ENCODE measurements at regions not wholly inside any gene's neighbourhood (a gene's known extent, or its start where the extent isn't known, plus 50 kb on each side); places are given as distances from the start of the nearest gene placed in this dataset.
"Not testable (repeated sequence)": the region's sequence is repeated elsewhere in the genome, so short reads cannot be mapped to it uniquely, and the experiment has no call there.

DNA sequence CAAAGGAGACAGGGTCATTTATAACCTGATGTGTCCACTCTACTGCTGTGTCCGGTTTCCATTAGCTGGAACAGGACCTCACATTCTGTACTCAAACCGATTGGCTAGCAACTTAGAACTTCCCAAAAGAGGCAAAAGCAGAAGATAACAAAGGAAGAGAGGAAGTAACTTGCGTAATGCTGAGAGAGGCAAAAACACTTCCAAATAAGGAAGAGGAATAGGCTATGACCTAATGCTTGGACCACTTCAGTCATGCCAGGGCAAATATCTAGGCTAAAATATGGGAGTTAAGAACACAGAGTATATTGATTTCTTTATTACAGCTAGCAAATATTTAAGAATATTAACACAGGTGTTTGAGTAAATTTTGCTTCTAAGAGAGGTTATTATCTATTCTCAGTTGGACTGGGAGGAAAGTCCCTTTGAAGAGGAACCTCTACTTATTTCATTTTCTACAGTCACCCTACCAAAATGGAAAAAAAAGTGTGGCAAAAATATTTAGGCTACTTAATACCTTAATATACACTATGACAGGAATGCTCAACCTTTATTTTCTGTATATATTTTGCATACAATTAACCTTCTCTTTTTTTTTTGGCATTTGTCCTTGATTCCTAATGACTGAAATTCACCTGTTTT lies 499.8 kb upstream of the CHORDC1 start:
- DNase-seq: peak; percentile 20

DNA sequence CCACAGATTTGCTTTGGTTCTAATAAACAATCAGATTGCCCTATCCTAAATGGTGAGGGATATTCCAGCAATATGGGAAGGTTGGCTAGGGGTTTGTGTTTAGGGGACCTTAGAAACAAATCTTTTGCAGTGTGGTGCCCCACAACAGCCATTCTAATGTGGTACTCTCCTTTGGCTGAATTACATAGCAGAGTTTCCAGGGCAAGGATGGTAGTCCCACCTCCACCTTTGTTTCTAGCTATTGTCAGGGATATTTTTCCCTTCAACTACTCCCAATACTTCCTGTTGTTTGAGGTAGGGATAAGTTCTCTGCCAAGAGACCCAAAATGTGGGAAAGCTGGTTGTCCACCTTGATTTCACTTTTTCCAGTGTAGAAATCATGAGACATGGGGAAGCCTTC lies 494.7 kb upstream of the CHORDC1 start:
- DNase-seq: no peak

DNA sequence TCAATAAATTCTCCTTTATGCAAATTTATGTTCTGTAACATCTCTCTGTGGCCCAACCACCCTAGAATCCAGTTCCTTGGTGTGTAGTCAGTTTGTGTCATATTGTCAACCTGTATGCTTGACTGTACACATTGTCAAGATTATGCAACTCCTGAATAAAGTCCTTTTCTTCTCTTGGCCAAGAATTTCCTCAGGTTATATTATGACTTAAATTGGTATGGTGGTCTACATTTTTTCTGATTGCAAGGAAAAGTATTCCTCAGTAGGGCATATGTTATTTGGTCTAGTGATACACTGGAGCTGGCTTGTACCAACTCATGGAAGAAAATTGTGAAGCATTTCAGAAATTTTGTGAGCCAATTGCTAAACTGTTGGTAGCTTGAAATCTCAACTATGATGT lies 482.8 kb upstream of the CHORDC1 start:
- no peak for DNase-seq

DNA sequence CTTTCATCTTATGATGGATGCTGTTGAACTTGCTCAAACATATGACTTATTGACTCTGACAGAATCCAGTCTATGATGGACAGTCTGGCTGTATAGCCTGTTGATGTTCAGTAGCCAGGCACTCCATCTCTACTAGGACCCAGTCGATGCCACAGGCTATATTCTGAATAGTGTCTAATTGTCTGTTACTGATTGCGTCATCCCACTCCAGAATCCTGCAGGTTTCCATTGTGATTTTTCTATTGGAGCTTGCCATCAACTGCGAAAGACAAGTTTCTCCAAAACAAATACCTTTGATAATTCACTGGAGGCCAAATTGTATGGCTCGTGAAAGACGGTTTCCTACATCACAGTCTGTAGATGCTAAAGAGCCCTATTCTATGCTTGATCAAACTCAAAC lies 481.7 kb upstream of the CHORDC1 start:
- DNase-seq: no peak

DNA sequence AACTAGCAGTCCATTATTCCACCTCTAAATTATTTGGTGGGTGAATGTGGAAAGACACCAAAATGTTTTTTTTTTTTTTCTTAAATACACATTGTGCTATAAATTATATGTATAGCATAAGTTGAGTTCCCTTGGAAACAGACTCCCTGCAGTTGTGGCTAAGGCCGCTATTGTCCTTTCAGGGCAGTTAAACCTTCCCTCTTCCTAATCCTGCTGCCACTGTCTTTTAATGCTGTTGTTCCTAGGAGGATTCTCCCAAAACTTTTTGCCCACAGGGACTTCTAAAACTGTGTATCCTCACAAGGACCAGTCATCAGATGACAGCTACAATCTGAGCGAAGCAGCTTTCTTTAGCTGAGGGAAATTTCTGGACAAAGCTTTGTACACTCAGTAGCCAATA lies 478.9 kb upstream of the CHORDC1 start:
- DNase-seq: no peak

DNA sequence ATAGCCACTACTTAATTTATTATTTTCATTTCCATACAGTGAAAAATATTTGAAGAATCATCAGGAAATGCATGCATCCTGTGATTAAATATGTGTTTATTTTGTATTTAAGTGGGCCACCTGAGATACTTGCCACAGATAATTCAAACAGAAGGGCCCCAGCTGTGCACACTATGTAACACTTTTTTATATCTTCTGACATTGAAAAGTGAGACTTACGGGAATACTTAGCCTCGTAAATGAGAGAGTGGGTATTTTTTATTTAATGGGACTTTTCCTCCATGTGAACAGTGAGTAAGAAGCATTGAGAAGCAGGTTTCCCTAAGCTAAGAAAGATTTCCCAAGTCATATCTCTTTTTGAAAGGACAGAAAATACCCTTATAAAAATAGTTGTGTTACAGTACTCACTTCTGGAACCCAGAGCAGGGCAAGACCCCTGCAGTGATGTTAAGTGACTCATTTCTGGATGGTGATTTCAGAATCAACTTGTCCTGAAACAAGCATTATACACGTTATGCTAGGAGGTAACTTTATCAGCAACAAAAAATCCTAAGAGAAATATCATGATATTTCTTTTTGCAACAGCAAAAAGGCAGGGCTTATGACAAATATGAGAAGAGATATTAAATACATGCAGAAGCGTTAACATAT lies 478.1 kb upstream of the CHORDC1 start:
- no peak for DNase-seq

DNA sequence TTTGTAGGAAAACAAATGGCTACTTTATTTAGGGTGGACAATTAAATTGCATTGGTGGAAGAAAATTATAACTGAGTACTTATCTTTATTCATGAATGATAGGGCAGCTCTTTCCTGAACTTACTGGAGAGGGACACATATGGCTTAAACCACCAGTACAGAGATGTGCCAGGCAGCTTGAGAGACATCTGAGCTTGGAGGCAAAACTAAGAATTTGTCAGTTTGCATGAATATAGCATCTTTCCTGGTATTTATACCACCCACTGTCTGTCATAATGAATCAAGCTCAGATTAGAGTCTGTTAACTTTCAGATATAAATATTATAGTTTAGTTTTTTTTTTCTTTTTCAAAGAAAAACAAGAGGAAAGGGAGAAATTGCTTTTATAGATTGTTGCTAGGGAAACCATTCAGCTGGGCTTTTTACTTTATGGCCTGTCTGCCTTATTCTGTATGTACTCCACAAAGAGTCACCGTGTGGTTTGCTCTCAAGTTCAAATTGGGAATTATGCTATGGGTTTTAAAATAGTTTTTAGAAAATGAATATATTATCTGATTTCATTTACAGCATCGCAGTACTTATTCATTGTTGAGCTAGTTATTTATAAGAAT lies 477.0 kb upstream of the CHORDC1 start:
- DNase-seq: no peak

DNA sequence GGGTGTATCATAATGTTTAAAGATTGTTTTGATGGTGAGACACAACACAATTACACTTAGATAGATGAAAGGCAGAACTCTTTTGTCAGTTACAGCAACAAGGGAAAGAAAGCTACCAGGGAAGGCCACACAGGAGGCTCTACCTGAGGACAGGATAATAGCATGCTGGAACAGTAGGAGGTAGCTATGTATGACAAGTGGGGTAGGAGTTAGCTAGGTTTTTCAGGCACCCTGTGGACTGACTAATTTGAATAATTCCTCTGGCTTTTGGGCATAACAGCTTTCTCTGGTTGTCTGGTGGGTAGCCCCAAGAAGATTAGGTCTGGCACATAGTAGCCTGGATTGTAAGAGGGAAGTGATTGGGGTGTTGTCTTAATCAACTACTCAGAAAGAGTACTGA lies 475.4 kb upstream of the CHORDC1 start:
- no peak for DNase-seq

DNA sequence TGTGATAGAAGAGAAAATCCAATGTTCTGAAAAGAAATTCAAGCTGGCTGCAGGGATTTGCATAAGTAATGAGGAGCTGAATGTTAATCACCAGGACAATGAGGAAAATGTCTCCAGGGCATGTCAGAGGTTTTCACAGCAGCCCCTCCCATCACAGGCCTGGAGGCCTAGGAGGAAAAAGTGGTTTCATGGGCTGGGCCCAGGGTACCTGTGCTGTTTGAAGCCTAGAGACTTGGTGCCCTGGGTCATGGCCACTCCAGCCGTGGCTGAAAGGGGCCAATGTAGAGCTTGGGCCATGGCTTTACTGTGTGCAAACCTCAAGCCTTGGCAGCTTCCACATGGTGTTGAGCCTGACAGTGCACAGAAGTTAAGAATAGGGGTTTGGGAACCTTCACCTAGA lies 452.6 kb upstream of the CHORDC1 start:
- DNase-seq: not testable (repeated sequence)

DNA sequence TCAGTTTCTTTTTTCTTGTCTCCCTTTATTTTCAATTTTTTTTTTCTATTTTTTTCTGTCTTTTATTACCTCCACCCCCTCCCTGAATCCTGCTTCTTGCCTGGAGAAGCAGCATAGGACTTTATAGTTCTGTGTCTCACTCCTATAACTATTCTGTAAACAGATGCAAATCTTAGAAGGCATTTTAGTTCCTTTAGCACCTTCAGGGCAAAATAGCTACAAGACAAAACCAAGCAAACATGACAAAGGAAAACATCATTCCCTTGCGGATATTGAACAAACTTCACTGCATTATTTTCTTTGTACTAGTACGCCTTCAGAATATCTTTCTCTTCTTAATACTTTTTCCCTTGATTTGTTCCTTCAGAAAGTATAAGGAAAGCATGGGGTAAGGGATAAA lies 446.2 kb upstream of the CHORDC1 start:
- no peak for DNase-seq

DNA sequence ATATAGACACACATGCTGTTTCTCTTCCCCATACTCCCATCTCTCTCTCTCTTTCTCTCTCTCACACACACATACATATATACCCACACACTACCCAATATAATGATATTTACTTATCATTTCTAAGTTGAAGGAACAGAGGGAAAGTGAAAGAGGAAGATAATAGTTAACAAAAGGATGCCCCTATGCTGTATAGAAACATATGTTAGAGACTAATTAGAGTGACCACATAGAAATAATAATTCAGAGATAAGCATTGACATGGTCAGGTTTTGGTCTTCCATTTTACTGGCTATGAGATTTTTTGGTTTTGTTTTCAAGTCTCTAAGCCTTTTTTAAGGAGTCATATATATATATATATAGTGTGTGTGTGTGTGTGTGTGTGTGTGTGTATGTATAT lies 445.7 kb upstream of the CHORDC1 start:
- DNase-seq: no peak

DNA sequence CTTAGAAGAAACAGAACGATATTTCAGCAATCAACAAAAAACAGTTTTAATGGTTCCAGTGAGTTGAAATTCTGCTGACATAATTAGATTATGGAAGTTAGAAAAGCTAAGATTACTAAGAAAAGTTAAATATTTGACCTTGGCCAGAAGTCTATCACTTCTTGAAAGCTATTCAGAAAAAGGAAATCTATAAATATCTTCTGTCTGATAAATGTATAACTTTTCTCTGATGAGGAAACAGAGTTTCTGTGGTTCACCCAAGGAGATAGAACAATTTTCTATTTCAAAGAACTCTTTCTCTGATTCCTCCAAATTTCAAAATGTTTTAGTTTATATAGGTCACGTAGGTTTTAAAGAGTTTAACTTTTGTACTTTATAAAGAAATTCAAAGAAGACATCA lies 438.4 kb upstream of the CHORDC1 start:
- DNase-seq: no peak

DNA sequence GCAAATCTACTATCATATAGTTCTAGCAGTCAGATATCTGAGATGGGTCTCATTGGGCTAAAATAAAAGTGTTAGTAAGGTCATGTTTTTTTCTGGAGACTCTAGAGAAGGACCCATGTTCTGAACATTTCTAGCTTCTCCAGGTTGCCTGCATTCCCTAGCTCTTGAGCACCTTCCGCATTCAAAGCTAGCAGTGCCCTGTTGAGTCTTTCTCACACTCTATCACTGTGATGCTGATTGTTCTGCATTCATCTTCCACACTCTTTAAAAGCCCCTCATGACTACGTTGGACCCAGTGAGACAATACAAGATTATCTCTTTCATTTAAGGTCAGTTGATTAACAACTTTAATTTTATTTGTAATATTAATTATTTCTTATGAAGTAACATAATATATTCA lies 433.3 kb upstream of the CHORDC1 start:
- no peak for DNase-seq

DNA sequence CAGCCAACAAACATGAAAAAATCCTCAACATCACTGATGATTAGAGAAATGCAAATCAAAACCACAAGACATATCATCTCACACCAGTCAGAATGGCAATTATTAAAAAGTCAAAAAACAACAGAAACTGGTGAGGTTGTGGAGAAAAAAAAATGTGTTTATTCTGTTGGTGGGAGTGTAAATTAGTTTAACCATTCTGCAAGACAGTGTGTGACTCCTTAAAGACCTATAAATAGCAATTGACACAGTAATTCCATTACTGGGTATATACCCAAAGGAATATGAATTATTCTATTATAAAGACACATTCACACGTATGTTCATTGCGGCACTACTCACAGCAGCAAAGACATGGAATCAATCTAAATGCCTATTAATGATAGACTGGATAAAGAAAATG lies 427.3 kb upstream of the CHORDC1 start:
- no peak for DNase-seq

DNA sequence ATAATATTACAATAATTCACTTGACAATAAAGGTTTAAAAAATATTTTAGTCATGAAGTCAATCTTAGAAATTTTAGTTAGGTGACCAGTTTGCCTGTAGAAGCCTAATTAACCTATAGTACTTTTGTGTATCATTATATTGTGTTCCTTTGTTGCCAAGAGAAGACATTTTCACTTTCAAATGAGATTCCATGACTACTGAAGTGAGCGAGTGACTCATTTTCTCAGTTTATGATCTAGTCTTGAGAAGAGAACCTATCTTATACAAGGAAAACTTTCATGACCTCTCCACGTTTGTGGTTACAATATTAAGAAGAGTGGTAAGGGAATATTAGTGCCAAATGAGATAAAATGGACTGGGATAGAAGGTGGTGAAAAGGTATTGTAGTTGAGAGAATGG lies 423.9 kb upstream of the CHORDC1 start:
- DNase-seq: no peak

DNA sequence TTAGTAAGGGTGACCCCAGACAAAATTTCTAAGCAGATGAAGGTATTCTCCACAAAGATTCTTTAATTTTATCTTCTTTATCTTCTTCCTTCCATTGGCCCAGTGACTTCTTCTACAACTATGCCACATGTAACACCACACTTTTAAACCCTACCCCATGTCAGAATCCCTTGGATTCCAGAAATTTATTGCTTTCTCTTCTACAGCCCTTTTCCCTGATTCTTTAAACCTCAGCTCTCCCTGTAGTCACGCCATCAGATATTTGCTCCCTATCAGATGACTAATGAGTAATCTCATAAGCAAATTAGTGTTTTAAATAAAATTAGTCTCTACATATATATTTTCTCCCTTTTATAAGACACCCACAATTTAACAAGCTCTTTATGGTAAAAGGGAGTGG lies 423.4 kb upstream of the CHORDC1 start:
- DNase-seq: no peak

DNA sequence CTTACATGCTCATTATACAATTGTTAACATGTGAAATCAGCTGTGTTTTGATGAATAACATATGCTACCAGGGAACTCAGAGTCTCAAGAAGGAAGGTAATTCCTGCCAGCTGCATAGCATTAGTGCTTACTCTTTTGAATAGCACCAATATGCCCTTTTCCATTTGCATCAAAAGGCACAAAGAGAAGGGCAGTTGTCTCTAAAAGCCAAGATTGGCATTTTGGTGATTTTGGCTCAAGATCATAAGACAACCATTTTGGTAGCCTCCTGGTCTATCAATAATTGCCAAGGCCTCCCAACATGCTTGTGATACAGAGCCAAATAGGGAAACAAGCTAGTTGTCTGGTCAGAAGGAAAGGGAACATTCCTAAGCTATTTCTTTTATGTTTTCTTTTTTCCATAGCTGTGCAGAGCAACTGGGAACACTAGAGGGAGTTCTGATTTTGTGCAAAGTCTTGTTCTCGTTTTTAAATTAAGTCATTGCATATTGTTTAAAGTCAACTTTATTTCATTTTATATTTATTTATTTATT lies 416.7 kb upstream of the CHORDC1 start:
- DNase-seq: peak; percentile 67

DNA sequence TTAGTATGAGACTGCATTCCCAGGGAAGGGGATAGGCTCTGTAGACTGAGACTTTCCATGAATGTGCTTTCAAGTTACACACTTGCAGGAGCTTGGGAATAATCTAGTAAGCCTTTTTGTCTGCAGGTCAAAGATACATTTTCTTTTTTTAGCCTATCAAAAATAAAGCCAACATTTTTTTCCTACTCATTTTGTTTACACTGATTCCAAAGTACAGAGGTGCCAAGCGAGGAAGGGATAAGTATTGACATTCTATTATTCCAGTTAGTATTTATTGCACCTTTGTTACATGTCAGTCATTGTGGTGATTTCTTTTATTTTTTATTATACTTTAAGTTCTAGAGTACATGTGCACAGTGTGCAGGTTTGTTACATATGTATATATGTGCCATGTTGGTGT lies 413.0 kb upstream of the CHORDC1 start:
- no peak for DNase-seq

DNA sequence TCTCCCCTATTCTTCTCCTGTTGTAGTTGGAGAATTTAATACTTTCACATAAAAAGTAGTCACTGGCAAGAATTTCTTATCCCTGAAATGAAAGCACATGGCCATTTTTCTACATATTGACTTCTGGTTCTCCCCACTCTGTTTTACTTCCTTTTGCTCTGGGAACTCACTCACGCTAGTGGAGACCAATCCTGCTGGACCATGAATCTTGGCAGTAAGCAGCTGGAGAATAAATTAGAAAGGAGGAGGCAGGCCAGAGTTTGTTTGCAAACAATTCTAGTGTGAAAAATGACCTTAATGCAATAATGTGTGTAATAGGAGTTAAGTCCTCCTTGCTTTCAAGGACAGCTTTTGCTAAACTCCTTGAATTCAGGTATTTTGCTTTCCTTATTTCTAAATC lies 412.3 kb upstream of the CHORDC1 start:
- DNase-seq: no peak

DNA sequence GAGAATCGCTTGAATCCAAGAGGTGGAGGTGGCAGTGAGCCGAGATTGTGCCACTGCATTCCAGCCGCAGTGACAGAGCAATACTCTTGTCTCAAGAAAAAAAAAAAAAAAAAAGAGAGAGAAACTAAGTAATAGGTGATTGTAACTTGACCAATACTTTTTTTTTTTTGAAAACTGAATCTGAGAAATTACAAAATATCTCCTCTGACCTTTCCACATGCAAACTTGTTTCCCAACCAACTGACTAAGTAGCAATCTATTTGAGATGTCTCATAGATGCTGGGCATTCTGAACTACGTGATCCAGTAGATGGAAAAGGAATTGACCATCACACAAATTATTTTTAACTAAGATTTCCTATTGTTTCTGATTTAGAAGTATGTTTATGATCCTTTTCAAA lies 407.3 kb upstream of the CHORDC1 start:
- no peak for DNase-seq

DNA sequence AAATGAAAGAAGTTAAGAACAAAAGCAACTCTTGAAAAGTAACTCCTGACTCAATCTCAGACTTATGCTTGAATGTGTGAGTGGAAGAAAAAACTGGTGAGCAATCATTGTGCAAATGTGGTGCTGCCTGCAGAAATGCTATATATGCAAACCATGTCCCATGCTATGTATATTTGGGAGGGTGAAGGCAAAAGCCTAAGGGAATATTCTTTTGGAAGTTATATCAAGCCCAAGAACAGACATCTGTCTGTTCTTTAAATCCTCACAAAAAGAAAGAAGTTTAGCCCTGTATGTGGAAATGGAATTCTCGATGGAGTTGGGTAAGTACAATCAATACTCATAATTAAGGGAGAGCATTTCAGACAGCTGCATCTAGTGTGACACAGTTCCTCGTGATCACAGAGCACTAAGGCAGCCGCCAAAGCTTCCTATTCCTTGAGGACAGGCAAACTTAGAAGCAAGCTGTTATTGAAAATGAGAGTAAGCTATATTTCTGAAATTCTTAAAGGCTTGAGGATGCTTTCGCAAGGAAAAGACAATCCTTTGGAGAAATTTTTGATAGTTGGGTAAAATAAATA lies 406.5 kb upstream of the CHORDC1 start:
- no peak for DNase-seq

DNA sequence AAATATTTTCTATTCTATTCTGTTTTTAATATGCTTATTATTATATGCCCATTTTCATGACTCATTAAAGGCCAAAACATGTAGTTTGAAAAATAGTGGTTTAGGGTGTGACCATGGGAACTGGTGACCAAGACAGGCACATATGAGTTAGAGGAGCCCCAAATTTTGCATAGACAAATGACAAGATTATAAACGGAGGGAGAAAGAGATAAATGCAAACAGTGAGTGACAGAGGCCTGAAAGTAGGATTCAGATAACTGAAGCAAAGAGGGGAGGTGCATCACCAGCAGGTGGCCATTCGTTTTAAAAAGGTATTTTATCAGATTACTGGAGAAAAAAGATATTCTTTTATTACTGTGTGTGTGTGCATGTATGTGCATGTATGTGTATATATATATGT lies 391.5 kb upstream of the CHORDC1 start:
- no peak for DNase-seq

DNA sequence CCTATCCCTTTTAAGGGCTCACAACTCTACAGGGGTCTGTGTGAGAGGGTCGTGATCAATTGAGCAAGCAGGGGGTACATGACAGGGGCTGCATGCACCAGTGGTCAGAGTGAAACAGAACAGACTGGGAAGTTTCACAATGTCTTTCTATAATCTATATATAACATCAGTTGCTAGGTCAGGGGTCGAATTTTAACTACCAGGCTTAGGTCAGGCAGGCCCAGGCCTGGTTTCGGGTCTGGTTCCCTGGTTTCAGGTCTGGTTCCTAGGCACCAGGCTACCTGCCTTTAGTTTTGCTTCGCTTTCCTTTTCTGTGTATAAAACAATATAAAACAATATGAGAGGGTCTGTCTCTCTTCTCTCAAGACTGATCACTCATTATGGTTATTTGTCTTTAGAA lies 390.2 kb upstream of the CHORDC1 start:
- DNase-seq: not testable (repeated sequence)

DNA sequence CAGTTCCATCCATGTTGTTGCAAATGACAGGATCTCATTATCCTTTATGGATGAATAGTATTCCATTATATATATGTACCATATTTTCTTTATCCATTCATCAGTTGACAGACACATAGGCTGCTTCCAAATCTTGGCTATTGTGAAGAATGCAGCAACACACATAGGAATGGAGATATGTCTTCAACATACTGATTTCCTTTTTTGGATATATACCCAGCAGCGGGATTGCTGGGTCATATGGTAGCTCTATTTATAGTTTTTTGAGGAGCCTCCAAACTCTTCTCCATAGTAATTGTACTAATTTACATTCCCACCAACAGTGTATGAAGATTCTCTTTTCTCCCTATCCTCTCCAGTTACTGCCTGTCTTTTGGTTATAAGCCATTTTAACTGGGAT lies 383.9 kb upstream of the CHORDC1 start:
- no peak for DNase-seq
